OCI-LY7 (cell line): ENCODE measurements at regions not wholly inside any gene's neighbourhood (a gene's known extent, or its start where the extent isn't known, plus 50 kb on each side); places are given as distances from the start of the nearest gene placed in this dataset.

Experiments
- BruUV-seq: library from RNA; stranded (reverse); fragments of 400-500 nt; replicated peaks from 2 replicates; lab custom pipeline; 2021; lab: Mats Ljungman, UMichigan
- CTCF ChIA-PET: fragments of 300-600 bp; sonication (Branson Sonifier 250); formaldehyde crosslinking; loops from one replicate; lab custom pipeline; 2022; ENCODE audit warnings: antibody characterized with exemption; ENCODE audit not compliant: unreplicated experiment; lab: Charles Lee
- POLR2A ChIA-PET: fragments of 300-600 bp; sonication (Branson Sonifier 250); formaldehyde crosslinking; loops from one replicate; lab custom pipeline; 2022; ENCODE audit warnings: antibody characterized with exemption; lab: Charles Lee
- DNase-seq: peaks from one replicate; pipeline ENCODE4 v3.0.0-alpha.2; 2015; ENCODE audit warnings: low spot score
- H2AFZ ChIP-seq: fragments of 200-600 bp; sonication (generic), shearing (Covaris generic); 2 replicates; pipeline ENCODE4 v1.6.1; 2014; ENCODE audit warnings: mild to moderate bottlenecking, antibody characterized with exemption, low read length, moderate library complexity
- H3K27ac ChIP-seq: fragments of 200-600 bp; sonication (generic); 2 replicates; pipeline ENCODE4 v1.5.1; 2014; ENCODE audit warnings: mixed run types, low read depth, mild to moderate bottlenecking, moderate library complexity, low read length, inconsistent platforms; ENCODE audit not compliant: poor library complexity, severe bottlenecking
- H3K36me3 ChIP-seq: fragments of 200-600 bp; sonication (generic); 2 replicates; pipeline ENCODE4 v1.6.1; 2014; ENCODE audit warnings: mild to moderate bottlenecking, antibody characterized with exemption, low read length, moderate library complexity, mixed read lengths; ENCODE audit not compliant: insufficient read depth
- H3K4me1 ChIP-seq: fragments of 200-600 bp; sonication (generic); 2 replicates; pipeline ENCODE4 v1.5.1; 2014; ENCODE audit warnings: mild to moderate bottlenecking, low read length; ENCODE audit not compliant: insufficient read depth, poor library complexity, severe bottlenecking
- H3K4me2 ChIP-seq: fragments of 200-600 bp; sonication (generic); 2 replicates; pipeline ENCODE4 v1.6.1; 2014; ENCODE audit warnings: mild to moderate bottlenecking, low read length
- H3K4me3 ChIP-seq: fragments of 200-600 bp; sonication (generic); 2 replicates; pipeline ENCODE4 v1.5.1; 2014; ENCODE audit warnings: mild to moderate bottlenecking, low read depth, low read length; ENCODE audit not compliant: poor library complexity, severe bottlenecking
- H3K79me2 ChIP-seq: fragments of 200-600 bp; sonication (generic); 2 replicates; pipeline ENCODE4 v1.6.1; 2016; ENCODE audit warnings: low read depth, mild to moderate bottlenecking, low read length, moderate library complexity, mixed read lengths; ENCODE audit not compliant: insufficient read depth
- H3K9me2 ChIP-seq: fragments of 200-600 bp; sonication (generic); 2 replicates; pipeline ENCODE4 v1.6.1; 2016; ENCODE audit warnings: mild to moderate bottlenecking, low read length, mixed read lengths; ENCODE audit not compliant: insufficient read depth
- H3K9me3 ChIP-seq: fragments of 200-600 bp; sonication (generic); 2 replicates; pipeline ENCODE4 v1.6.1; 2014; ENCODE audit warnings: mild to moderate bottlenecking, mixed run types, low read length, mixed read lengths
- H4K20me1 ChIP-seq: fragments of 200-600 bp; sonication (generic); 2 replicates; pipeline ENCODE4 v1.6.1; 2014; ENCODE audit warnings: mild to moderate bottlenecking, antibody characterized with exemption, low read length, moderate library complexity, mixed read lengths; ENCODE audit not compliant: insufficient read depth
- CTCF ChIP-seq: fragments of 200-600 bp; sonication (generic); conservative IDR thresholded peaks from 2 replicates; pipeline ENCODE4 v1.5.1; 2014; ENCODE audit warnings: mild to moderate bottlenecking, antibody characterized with exemption, low read length, moderate library complexity, mixed read lengths
- EZH2phosphoT487 ChIP-seq: fragments of 200-600 bp; sonication (generic); IDR thresholded peaks from 2 replicates; pipeline ENCODE4 v1.6.1; 2018; ENCODE audit warnings: low read depth, borderline replicate concordance, mild to moderate bottlenecking, mixed run types, antibody characterized with exemption, low read length, moderate library complexity, mixed read lengths
- intact Hi-C: fragments of 100-400 bp; cut with micrococcal nuclease; formaldehyde crosslinking; loops from one replicate; pipeline ENCODE4 v1.10.0; 2022; ENCODE audit not compliant: unreplicated experiment

GRCh38 chrX:16392597-16392996, 225.3 kb downstream of the MAGEB17 start:
- Histone ChIP-seq H3K4me2 (no peak overlapping the region), H3K4me1 (no peaks in the 10 kb centered on the region), H3K9me3 (no peaks in the 10 kb centered on the region), H4K20me1 (no peaks in the 10 kb centered on the region), H2AFZ (no peak overlapping the region), H3K36me3 (no peaks in the 10 kb centered on the region), H3K4me3 (no peak overlapping the region), H3K27ac (no peak overlapping the region), H3K79me2 (no peaks in the 10 kb centered on the region), H3K9me2 (no peaks in the 10 kb centered on the region)
- CTCF ChIA-PET: no interaction called here
- POLR2A ChIA-PET: no interaction called here
- intact Hi-C loops: no loop called here
- no peak for DNase-seq
- TF ChIP-seq EZH2phosphoT487 (no peak), CTCF (no peak)
- BruUV-seq: no TSS peak

GRCh38 chrX:16394290-16394689, 227.0 kb downstream of the MAGEB17 start:
- ChIA-PET POLR2A (no interaction called here), CTCF (no interaction called here)
- no peak for DNase-seq
- H4K20me1 ChIP-seq: no peaks in the 10 kb centered on the region
- no peaks in the 10 kb centered on the region for H3K36me3 ChIP-seq
- BruUV-seq: no TSS peak
- H3K9me2 ChIP-seq: no peaks in the 10 kb centered on the region
- TF ChIP-seq CTCF: no peak
- no peak for TF ChIP-seq EZH2phosphoT487
- H2AFZ ChIP-seq: no peak overlapping the region
- H3K79me2 ChIP-seq: no peaks in the 10 kb centered on the region
- intact Hi-C loops: no loop called here
- no peaks in the 10 kb centered on the region for H3K9me3 ChIP-seq
- no peak overlapping the region for H3K4me3 ChIP-seq
- no peak overlapping the region for H3K27ac ChIP-seq
- no peaks in the 10 kb centered on the region for H3K4me1 ChIP-seq
- no peak overlapping the region for H3K4me2 ChIP-seq

- CTCF ChIA-PET: no interaction called here
Observed at GRCh38 chrX:16403808-16404207, 236.5 kb downstream of the MAGEB17 start.

More at GRCh38 chrX:16403808-16404207, 236.5 kb downstream of the MAGEB17 start:
- Histone ChIP-seq H3K4me2 (no peak overlapping the region), H3K27ac (no peak overlapping the region), H2AFZ (no peak overlapping the region), H3K79me2 (no peaks in the 10 kb centered on the region), H3K9me2 (no peaks in the 10 kb centered on the region), H3K36me3 (no peaks in the 10 kb centered on the region), H3K4me3 (no peak overlapping the region), H4K20me1 (no peaks in the 10 kb centered on the region), H3K4me1 (no peaks in the 10 kb centered on the region), H3K9me3 (no peaks in the 10 kb centered on the region)
- intact Hi-C loops: no loop called here
- TF ChIP-seq CTCF: no peak
- no peak for TF ChIP-seq EZH2phosphoT487
- POLR2A ChIA-PET: no interaction called here
- BruUV-seq: no TSS peak
- no peak for DNase-seq
